Endothelial cell of umbilical vein (primary cell): ENCODE measurements at regions not wholly inside any gene's neighbourhood (a gene's known extent, or its start where the extent isn't known, plus 50 kb on each side); places are given as distances from the start of the nearest gene placed in this dataset.

ENCODE experiments used
- CTCF ChIP-seq, 2 donors: IDR thresholded peaks; 1 replicate in 1 of 2; 2 replicates in 1 of 2; pipeline ENCODE4 v1.5.1; 2011; ENCODE audit warnings: low read length in 2 of 2, mild to moderate bottlenecking in 2 of 2, moderate library complexity in 2 of 2, control low read depth in 1 of 2, inconsistent platforms in 1 of 2, low read depth in 1 of 2; ENCODE audit not compliant: insufficient read depth in 1 of 2; ENCODE audit errors: extremely low read depth in 1 of 2
- EZH2 ChIP-seq: IDR thresholded peaks from 2 replicates; pipeline ENCODE4 v1.6.1; 2012; ENCODE audit warnings: borderline replicate concordance, low read depth, mild to moderate bottlenecking, moderate library complexity, low read length, inconsistent platforms; ENCODE audit not compliant: severe bottlenecking
- JUN ChIP-seq: IDR thresholded peaks from 2 replicates; pipeline ENCODE4 v1.6.1; 2011; ENCODE audit warnings: borderline replicate concordance, low read depth; ENCODE audit not compliant: insufficient read length, insufficient read depth

GRCh38 chr3:20573175-20573574, 387.2 kb upstream of the SGO1 start:
- no peak for TF ChIP-seq CTCF (IDR thresholded peaks at IDR 0.05; ENCODE audit: extremely low read depth in 1 of 2, insufficient read depth in 1 of 2, low read depth in 1 of 2, low read length in 2 of 2)
- TF ChIP-seq JUN = no peak
- TF ChIP-seq EZH2 = no peak
